Uterus (tissue), 2 donors: ENCODE measurements at regions not wholly inside any gene's neighbourhood (a gene's known extent, or its start where the extent isn't known, plus 50 kb on each side); places are given as distances from the start of the nearest gene placed in this dataset.

Source experiments
- POLR2A ChIP-seq, 2 donors: fragments of 450-650 bp; IDR thresholded peaks; one replicate each; pipeline ENCODE4 v1.6.1; 2016; ENCODE audit warnings: antibody characterized with exemption in 2 of 2, mild to moderate bottlenecking in 1 of 2, moderate library complexity in 1 of 2
- TF ChIP-seq, protein P1 (sequence below), 4 experiments: fragments of 200-600 bp in 2 of 4; fragments of 450-650 bp in 2 of 4; sonication (generic) in 2 of 4; IDR thresholded peaks; one replicate each; pipeline ENCODE4 v1.5.1; 2016 to 2019; ENCODE audit warnings: antibody characterized with exemption in 4 of 4, mild to moderate bottlenecking in 2 of 4, moderate library complexity in 1 of 4

DNA sequence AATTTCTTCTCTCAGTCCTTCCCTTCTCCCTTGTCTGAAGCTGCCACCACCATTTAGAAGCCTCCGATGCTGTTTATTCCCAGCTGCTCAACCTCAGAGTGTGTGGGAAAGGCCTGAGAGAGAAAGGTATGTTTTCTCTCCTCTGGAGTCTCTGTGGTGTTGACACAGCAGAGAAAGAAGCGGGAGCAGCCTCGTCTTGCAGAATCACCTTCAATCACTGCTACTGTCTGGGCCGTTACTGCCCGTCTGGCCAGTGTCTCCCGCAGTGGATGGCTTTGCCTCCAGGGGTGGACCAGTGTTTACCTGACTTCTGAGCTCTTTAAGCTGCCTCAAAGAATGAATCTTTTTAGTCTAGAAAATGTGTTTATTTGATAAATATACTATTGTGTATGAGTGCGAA lies 148.9 kb upstream of the FAM47C start:
- no peak for TF ChIP-seq POLR2A (IDR thresholded peaks at IDR 0.05)
- TF ChIP-seq, protein P1, sequence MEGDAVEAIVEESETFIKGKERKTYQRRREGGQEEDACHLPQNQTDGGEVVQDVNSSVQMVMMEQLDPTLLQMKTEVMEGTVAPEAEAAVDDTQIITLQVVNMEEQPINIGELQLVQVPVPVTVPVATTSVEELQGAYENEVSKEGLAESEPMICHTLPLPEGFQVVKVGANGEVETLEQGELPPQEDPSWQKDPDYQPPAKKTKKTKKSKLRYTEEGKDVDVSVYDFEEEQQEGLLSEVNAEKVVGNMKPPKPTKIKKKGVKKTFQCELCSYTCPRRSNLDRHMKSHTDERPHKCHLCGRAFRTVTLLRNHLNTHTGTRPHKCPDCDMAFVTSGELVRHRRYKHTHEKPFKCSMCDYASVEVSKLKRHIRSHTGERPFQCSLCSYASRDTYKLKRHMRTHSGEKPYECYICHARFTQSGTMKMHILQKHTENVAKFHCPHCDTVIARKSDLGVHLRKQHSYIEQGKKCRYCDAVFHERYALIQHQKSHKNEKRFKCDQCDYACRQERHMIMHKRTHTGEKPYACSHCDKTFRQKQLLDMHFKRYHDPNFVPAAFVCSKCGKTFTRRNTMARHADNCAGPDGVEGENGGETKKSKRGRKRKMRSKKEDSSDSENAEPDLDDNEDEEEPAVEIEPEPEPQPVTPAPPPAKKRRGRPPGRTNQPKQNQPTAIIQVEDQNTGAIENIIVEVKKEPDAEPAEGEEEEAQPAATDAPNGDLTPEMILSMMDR (IDR thresholded peaks at IDR 0.05): no peak
